WERI-Rb-1 (cell line): ENCODE measurements at regions not wholly inside any gene's neighbourhood (a gene's known extent, or its start where the extent isn't known, plus 50 kb on each side); places are given as distances from the start of the nearest gene placed in this dataset.

Source experiments
- DNase-seq: peaks from one replicate; pipeline ENCODE4 v3.0.0-alpha.2; 2020
- H3K27ac ChIP-seq: fragments of 250-450 bp; sonication (Bioruptor Pico); 2 replicates; pipeline ENCODE4 v1.5.1; 2020; ENCODE audit warnings: mild to moderate bottlenecking, moderate library complexity
- H3K27me3 ChIP-seq: fragments of 250-450 bp; sonication (Bioruptor Pico); 2 replicates; pipeline ENCODE4 v1.5.1; 2021; ENCODE audit warnings: mild to moderate bottlenecking, low read depth, moderate library complexity; ENCODE audit not compliant: insufficient read depth, severe bottlenecking
- H3K36me3 ChIP-seq: fragments of 250-450 bp; sonication (Bioruptor Pico); 2 replicates; pipeline ENCODE4 v1.5.1; 2020; ENCODE audit warnings: mild to moderate bottlenecking, moderate library complexity
- H3K4me3 ChIP-seq: 2 replicates; pipeline ENCODE4 v1.5.1; 2011; ENCODE audit warnings: low read depth, mild to moderate bottlenecking, control low read depth, low read length
- H3K9me3 ChIP-seq: fragments of 250-450 bp; sonication (Bioruptor Pico); 2 replicates; pipeline ENCODE4 v1.5.1; 2021; ENCODE audit warnings: mild to moderate bottlenecking, moderate library complexity; ENCODE audit not compliant: severe bottlenecking
- TF ChIP-seq, protein P1 (sequence below): IDR thresholded peaks from 2 replicates; pipeline ENCODE4 v1.5.1; 2011; ENCODE audit warnings: low read depth, mild to moderate bottlenecking, control low read depth, inconsistent platforms, low read length

DNA sequence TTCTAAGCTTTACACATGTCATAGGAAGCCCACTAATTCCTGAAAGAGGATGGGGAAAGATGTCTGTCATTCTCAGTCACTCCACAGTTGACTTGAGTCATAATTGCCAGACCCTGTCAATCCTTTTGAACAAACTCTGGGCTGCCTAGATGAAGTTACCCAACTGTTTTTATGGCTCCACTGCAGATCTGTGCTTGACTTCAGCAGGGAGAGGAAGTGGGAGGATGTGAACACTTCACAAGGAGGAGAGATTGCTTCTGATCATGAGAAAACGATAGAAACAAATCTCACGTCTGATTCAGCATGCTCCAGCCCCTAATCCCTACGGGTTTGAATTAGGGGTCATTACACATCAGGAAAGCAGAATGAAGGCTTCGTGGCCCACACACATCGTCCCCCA, 596.6 kb upstream of the CELF2 start:
- TF ChIP-seq, protein P1, sequence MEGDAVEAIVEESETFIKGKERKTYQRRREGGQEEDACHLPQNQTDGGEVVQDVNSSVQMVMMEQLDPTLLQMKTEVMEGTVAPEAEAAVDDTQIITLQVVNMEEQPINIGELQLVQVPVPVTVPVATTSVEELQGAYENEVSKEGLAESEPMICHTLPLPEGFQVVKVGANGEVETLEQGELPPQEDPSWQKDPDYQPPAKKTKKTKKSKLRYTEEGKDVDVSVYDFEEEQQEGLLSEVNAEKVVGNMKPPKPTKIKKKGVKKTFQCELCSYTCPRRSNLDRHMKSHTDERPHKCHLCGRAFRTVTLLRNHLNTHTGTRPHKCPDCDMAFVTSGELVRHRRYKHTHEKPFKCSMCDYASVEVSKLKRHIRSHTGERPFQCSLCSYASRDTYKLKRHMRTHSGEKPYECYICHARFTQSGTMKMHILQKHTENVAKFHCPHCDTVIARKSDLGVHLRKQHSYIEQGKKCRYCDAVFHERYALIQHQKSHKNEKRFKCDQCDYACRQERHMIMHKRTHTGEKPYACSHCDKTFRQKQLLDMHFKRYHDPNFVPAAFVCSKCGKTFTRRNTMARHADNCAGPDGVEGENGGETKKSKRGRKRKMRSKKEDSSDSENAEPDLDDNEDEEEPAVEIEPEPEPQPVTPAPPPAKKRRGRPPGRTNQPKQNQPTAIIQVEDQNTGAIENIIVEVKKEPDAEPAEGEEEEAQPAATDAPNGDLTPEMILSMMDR = no peak
- no peak overlapping the region for H3K27ac ChIP-seq
- H3K4me3 ChIP-seq = no peak overlapping the region
- H3K27me3 ChIP-seq = no peaks in the 10 kb centered on the region
- H3K36me3 ChIP-seq = no peaks in the 10 kb centered on the region
- no peak for DNase-seq
- no peaks in the 10 kb centered on the region for H3K9me3 ChIP-seq

DNA sequence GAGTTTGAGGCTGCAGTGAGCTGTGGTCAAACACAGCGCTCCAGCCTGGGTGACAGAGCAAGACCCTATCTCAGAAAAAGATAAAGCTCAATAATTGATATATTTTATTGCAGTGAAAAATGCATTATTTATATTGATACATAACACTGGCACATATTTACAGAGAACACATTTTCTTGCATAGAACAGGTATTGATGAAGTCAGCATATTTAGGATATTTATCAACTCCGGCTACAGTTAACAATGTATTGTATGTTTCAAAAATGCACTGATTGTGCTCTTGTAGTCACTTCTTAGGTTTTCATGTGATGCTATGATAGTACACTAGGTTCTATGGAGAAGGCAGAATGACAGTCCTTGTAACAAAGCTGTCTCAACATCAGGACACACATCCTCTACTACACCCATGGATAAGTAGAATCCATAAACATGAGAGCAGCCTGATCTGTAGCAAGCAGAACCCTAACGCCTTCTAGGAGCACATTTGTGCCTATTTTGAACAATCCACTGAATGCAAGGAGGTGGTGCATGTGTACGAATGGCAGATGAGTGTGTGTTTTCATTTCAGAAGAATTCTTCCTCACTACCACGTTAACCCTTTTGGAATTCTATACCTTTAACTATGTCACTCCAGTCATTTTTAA, 586.1 kb upstream of the CELF2 start:
- Histone ChIP-seq H3K9me3 (no peaks in the 10 kb centered on the region), H3K27me3 (no peaks in the 10 kb centered on the region), H3K27ac (no peak overlapping the region), H3K36me3 (no peaks in the 10 kb centered on the region), H3K4me3 (no peak overlapping the region)
- DNase-seq = no peak
- TF ChIP-seq, protein P1 = no peak

DNA sequence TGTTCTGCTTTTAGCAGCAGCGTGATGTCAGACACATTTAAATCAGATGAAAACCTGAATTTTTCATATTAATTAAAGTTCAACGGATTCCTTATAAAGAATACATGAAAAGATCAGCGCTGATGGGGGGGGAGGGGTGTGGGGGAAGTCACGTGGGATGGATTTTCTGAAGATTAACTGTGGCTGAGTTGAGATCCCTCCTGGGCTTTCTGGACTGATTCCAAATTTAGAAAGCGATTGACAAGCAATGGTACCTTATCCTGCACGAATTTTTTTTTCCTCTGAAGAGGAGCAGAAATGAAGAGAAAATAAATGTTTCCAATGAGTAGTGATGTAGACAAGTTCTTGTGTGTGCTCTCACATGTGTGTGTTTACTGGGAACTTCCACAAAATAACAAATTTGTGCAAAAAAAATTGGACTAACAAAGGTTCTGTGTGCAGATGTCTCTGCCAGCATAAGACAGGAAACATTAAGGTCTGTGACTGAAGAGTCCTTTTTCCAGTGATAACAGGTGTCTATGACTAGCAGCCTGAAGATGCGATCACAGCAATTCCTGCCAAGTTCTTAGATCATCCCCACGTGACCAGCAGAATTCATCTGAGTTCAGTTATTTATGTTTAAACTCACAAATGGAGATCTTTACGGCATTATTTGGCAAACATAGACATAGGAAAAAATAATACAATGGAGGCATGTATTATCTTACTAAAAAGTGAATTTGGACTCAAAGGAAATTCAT, 585.2 kb upstream of the CELF2 start:
- H3K36me3 ChIP-seq = no peaks in the 10 kb centered on the region
- no peak overlapping the region for H3K4me3 ChIP-seq
- no peaks in the 10 kb centered on the region for H3K9me3 ChIP-seq
- no peaks in the 10 kb centered on the region for H3K27me3 ChIP-seq
- TF ChIP-seq, protein P1 = no peak
- DNase-seq = peak; percentile 11
- no peak overlapping the region for H3K27ac ChIP-seq

- no peaks in the 10 kb centered on the region for H3K36me3 ChIP-seq
- no peaks in the 10 kb centered on the region for H3K9me3 ChIP-seq
- no peak for DNase-seq
- H3K27ac ChIP-seq = no peak overlapping the region
- H3K27me3 ChIP-seq = no peaks in the 10 kb centered on the region
- no peak overlapping the region for H3K4me3 ChIP-seq
- TF ChIP-seq, protein P1 = no peak
These were observed 583.4 kb upstream of the CELF2 start for GRCh38 chr10:10434312-10434711.

DNA sequence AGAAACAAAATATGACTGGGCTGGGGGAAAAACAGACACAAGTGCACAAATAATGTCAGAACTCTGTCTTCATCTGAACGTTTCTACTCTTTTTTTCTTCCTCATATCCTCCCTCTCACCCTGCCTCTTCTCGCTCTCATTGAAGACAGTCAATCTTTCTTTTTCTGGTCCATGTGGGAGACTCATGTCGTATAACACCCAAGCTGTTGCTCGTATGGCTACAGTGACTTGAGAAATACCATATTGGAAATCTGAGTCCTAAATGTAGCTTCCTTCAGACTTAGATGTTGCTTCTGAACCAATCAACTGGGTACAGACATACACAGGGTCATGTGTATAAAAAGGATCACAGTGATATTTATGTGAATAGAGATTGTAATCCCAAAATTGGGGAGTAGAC, 579.8 kb upstream of the CELF2 start:
- TF ChIP-seq, protein P1 = no peak
- Histone ChIP-seq H3K36me3 (no peaks in the 10 kb centered on the region), H3K27ac (no peak overlapping the region), H3K4me3 (no peak overlapping the region), H3K9me3 (no peaks in the 10 kb centered on the region), H3K27me3 (no peaks in the 10 kb centered on the region)
- no peak for DNase-seq
